Spleen (tissue), 11 donors: ENCODE measurements at regions not wholly inside any gene's neighbourhood (a gene's known extent, or its start where the extent isn't known, plus 50 kb on each side); places are given as distances from the start of the nearest gene placed in this dataset.

Experiments
- DNase-seq: peaks from one replicate; pipeline ENCODE4 v3.0.0-alpha.2; 2020
- H3K27ac ChIP-seq, 8 donors: fragments of 200-600 bp; sonication (generic) in 7 of 8; 1 replicate in 4 of 8; 2 replicates in 4 of 8; pipeline versions ENCODE4 v1.5.0 to v1.8.0; 2016 to 2021; ENCODE audit warnings: inconsistent platforms in 4 of 8, mild to moderate bottlenecking in 4 of 8, moderate library complexity in 1 of 8
- H3K27me3 ChIP-seq, 7 donors: fragments of 200-600 bp; sonication (generic) in 6 of 7; replicated peaks in 1 of 7; 1 replicate in 4 of 7; 2 replicates in 3 of 7; pipeline versions ENCODE4 v1.5.0 to v1.8.0; 2016 to 2021; ENCODE audit warnings: inconsistent platforms in 3 of 7, mild to moderate bottlenecking in 1 of 7
- H3K36me3 ChIP-seq, 6 donors: fragments of 200-600 bp; sonication (generic) in 5 of 6; 1 replicate in 4 of 6; 2 replicates in 2 of 6; pipeline versions ENCODE4 v1.5.0 to v1.8.0; 2016 to 2021; ENCODE audit warnings: inconsistent platforms in 2 of 6
- H3K4me1 ChIP-seq, 6 donors: fragments of 200-600 bp; sonication (generic) in 5 of 6; 1 replicate in 3 of 6; 2 replicates in 3 of 6; pipeline versions ENCODE4 v1.5.0 to v1.8.0; 2016 to 2021; ENCODE audit warnings: inconsistent platforms in 3 of 6
- H3K4me3 ChIP-seq, 8 donors: fragments of 200-600 bp; sonication (generic) in 7 of 8; 1 replicate in 4 of 8; 2 replicates in 4 of 8; pipeline versions ENCODE4 v1.5.0 to v1.8.0; 2016 to 2021; ENCODE audit warnings: inconsistent platforms in 4 of 8, mild to moderate bottlenecking in 4 of 8, moderate library complexity in 2 of 8
- H3K9me3 ChIP-seq, 8 donors: fragments of 200-600 bp; sonication (generic) in 7 of 8; 1 replicate in 4 of 8; 2 replicates in 4 of 8; pipeline versions ENCODE4 v1.5.0 to v1.8.0; 2016 to 2021; ENCODE audit warnings: inconsistent platforms in 4 of 8
- POLR2A ChIP-seq, 3 donors: fragments of 450-650 bp; IDR thresholded peaks; one replicate each; pipeline ENCODE4 v1.5.1; 2017; ENCODE audit warnings: antibody characterized with exemption in 3 of 3, mild to moderate bottlenecking in 1 of 3
- POLR2AphosphoS5 ChIP-seq, 3 donors: sonication (generic); formaldehyde crosslinking; IDR thresholded peaks; one replicate each; pipeline ENCODE4 v1.5.1; 2017; ENCODE audit warnings: antibody characterized with exemption in 3 of 3
- WGBS, 5 donors: extraction: QIAGEN DNeasy Blood & Tissue Kit in 3 of 5; methylation state at CpG; one replicate each; pipeline versions ENCODE4 v1.1.5 to v1.1.7; 2013 to 2018; 5-methylcytosine and 5-hydroxymethylcytosine counted together
- intact Hi-C: fragments of 100-400 bp; cut with DNase I; formaldehyde crosslinking; loops from one replicate; pipeline ENCODE4 v1.15.0; 2023; ENCODE audit warnings: low total_unique reads
- TF ChIP-seq, protein P1 (sequence below), 11 experiments: fragments of 200-600 bp in 7 of 11; fragments of 450-650 bp in 4 of 11; sonication (generic) in 4 of 11; IDR thresholded peaks in 8 of 11; conservative IDR thresholded peaks in 3 of 11; 1 replicate in 7 of 11; 2 replicates in 4 of 11; pipeline versions ENCODE4 v1.4.0 to v1.8.0; 2016 to 2021; ENCODE audit warnings: antibody characterized with exemption in 11 of 11, inconsistent platforms in 4 of 11, mild to moderate bottlenecking in 1 of 11
- donor health status: healthy with polysubstance abuse.
- donor health status: DM: no; HTN: no; CAD: no; lungs with moderate emphysema.
- donor health status: DM: no; HTN: no; CAD: no.
- donor health status: Bipolar disorder and iron deficiency.
- donor health status: healthy.
- donor health status: DM: no; HTN: no; CAD: no.
- donor health status: DM: yes; HTN: yes; CAD: no.

DNA sequence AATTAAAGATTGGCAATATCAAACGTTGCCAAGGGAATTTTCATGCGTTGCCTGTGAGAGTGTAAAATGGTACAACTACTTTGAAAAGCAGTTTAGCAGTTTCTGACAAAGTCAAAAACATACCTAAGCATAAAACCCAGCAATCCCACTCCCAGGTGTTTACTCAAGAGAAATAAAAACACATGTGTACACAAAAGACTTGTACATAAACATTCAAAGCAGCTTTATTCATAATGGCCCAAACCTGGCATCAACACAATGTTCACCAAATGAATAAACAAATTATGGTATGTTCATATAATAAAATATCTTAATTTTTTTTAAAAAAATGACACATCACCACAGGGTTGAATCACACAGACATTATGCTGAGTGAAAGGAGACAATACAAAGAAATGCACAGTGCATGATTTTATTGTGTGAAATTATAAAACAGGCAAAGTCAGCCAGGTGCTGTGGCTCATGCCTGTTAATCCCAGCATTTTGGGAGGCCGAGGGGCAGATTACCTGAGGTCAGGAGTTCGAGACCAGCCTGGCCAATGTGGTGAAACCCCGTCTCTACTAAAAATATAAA, 240.4 kb upstream of the MARCKS start:
- intact Hi-C loops: no loop called here
- Histone ChIP-seq H3K27me3 (no peaks in the 10 kb centered on the region), H3K36me3 (no peaks in the 10 kb centered on the region), H3K27ac (no peak overlapping the region), H3K4me1 (no peaks in the 10 kb centered on the region), H3K9me3 (peaks cover 0 to 4% (median 0%) of the 10 kb centered on the region in 8 donors), H3K4me3 (no peak overlapping the region)
- 89 to 93% (median 89%) methylated on average over 5 of the region's 5 CpGs for WGBS, 5 donors
- no peak for TF ChIP-seq POLR2A (IDR thresholded peaks at IDR 0.05)
- TF ChIP-seq, protein P1, sequence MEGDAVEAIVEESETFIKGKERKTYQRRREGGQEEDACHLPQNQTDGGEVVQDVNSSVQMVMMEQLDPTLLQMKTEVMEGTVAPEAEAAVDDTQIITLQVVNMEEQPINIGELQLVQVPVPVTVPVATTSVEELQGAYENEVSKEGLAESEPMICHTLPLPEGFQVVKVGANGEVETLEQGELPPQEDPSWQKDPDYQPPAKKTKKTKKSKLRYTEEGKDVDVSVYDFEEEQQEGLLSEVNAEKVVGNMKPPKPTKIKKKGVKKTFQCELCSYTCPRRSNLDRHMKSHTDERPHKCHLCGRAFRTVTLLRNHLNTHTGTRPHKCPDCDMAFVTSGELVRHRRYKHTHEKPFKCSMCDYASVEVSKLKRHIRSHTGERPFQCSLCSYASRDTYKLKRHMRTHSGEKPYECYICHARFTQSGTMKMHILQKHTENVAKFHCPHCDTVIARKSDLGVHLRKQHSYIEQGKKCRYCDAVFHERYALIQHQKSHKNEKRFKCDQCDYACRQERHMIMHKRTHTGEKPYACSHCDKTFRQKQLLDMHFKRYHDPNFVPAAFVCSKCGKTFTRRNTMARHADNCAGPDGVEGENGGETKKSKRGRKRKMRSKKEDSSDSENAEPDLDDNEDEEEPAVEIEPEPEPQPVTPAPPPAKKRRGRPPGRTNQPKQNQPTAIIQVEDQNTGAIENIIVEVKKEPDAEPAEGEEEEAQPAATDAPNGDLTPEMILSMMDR (IDR thresholded peaks at IDR 0.05 in 8 of 11, conservative IDR thresholded peaks at IDR 0.05 in 3 of 11): no peak
- TF ChIP-seq POLR2AphosphoS5 (IDR thresholded peaks at IDR 0.05): no peak
- no peak for DNase-seq

DNA sequence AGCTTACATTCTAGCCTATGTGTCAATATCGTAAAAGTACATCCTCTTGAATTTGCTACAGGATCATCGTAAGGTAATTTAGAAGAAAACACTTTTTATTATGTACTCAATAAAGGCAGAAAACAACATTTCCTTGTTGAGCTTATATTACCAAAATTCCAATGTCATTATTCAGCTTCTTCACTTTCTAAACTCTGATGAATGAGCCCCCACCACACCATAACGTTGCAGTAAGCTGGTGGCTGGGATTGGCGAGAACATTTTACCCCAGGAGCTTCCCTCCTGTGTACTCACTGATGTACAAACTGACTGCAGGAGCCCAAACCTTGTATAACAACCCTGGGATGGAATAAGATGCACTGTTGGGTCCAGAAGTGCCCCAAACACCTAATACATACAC, 238.1 kb upstream of the MARCKS start:
- Histone ChIP-seq H3K9me3 (no peaks in the 10 kb centered on the region), H3K27me3 (no peaks in the 10 kb centered on the region), H3K4me3 (no peak overlapping the region), H3K4me1 (no peaks in the 10 kb centered on the region), H3K36me3 (no peaks in the 10 kb centered on the region), H3K27ac (no peak overlapping the region)
- intact Hi-C loops: no loop called here
- TF ChIP-seq POLR2AphosphoS5 (IDR thresholded peaks at IDR 0.05): no peak
- TF ChIP-seq, protein P1 (IDR thresholded peaks at IDR 0.05 in 8 of 11, conservative IDR thresholded peaks at IDR 0.05 in 3 of 11): no peak
- no peak for TF ChIP-seq POLR2A (IDR thresholded peaks at IDR 0.05)
- 81 to 92% (median 89%) methylated on average over 4 of the region's 4 CpGs for WGBS, 5 donors
- no peak for DNase-seq

DNA sequence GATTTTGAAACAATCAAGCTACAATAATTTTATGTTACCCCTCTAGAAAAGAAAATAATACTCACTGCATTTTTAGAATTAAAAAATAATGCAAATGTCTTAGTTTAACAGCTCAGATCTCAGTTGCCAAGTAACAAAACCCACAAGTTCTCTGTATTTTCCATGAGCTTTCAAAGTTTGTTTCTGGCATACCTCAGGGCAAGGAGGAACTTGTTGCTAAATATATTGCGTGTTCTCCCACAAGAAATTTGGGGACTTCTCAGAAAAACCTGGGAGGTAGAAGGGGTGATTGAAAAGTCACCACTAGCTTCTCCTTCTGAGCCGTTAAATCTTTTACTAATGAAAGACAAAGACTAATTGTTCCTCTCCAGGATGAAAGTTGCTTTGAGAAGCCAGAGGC, 236.8 kb upstream of the MARCKS start:
- intact Hi-C loops: no loop called here
- Histone ChIP-seq H3K36me3 (no peaks in the 10 kb centered on the region), H3K4me1 (peaks cover 0 to under 1% (median 0%) of the 10 kb centered on the region in 6 donors), H3K27ac (no peak overlapping the region), H3K4me3 (no peak overlapping the region), H3K27me3 (no peaks in the 10 kb centered on the region), H3K9me3 (no peaks in the 10 kb centered on the region)
- WGBS, 5 donors: 26 to 55% (median 49%) methylated on average over 2 of the region's 2 CpGs
- no peak for DNase-seq
- no peak for TF ChIP-seq POLR2A (IDR thresholded peaks at IDR 0.05)
- no peak for TF ChIP-seq POLR2AphosphoS5 (IDR thresholded peaks at IDR 0.05)
- TF ChIP-seq, protein P1 (IDR thresholded peaks at IDR 0.05 in 8 of 11, conservative IDR thresholded peaks at IDR 0.05 in 3 of 11): no peak

- WGBS, 5 donors: 70 to 97% (median 82%) methylated on average over 5 of the region's 5 CpGs
Observed at GRCh38 chr6:113622254-113622653, 234.9 kb upstream of the MARCKS start.

More at GRCh38 chr6:113622254-113622653, 234.9 kb upstream of the MARCKS start:
- intact Hi-C loops: no loop called here
- H3K4me1 ChIP-seq: peaks cover 0 to 19% (median 11%) of the 10 kb centered on the region in 6 donors
- no peaks in the 10 kb centered on the region for H3K27me3 ChIP-seq
- H3K4me3 ChIP-seq: no peak overlapping the region
- no peak overlapping the region for H3K27ac ChIP-seq
- TF ChIP-seq POLR2AphosphoS5 (IDR thresholded peaks at IDR 0.05) (no peak), POLR2A (IDR thresholded peaks at IDR 0.05) (no peak)
- TF ChIP-seq, protein P1 (IDR thresholded peaks at IDR 0.05 in 8 of 11, conservative IDR thresholded peaks at IDR 0.05 in 3 of 11): no peak
- H3K9me3 ChIP-seq: no peaks in the 10 kb centered on the region
- DNase-seq: no peak
- H3K36me3 ChIP-seq: no peaks in the 10 kb centered on the region
